ENCODE measurements at regions not wholly inside any gene's neighbourhood (a gene's known extent, or its start where the extent isn't known, plus 50 kb on each side); places are given as distances from the start of the nearest gene placed in this dataset.

- Histone ChIP-seq H3K36me3 (ENCODE audit: low read depth, low read length) (no peaks in the 10 kb centered on the region), H3K9ac (ENCODE audit: low read length) (no peak overlapping the region), H3K27ac (ENCODE audit: low read length) (no peak overlapping the region), H3K4me1 (ENCODE audit: insufficient read depth, low read length) (peaks cover 14% of the 10 kb centered on the region), H4K20me1 (ENCODE audit: low read length) (no peaks in the 10 kb centered on the region), H3K4me2 (ENCODE audit: low read length) (no peak overlapping the region), H3K4me3 (ENCODE audit: low read length) (no peak overlapping the region), H3K9me2 (replicated peaks; ENCODE audit: low read length) (no peaks in the 10 kb centered on the region), H3F3A (ENCODE audit: low read length, unreplicated experiment) (no peaks in the 10 kb centered on the region), H3K79me2 (ENCODE audit: low read length) (no peaks in the 10 kb centered on the region), H2AFZ (ENCODE audit: low read length) (no peak overlapping the region), H3K27me3 (ENCODE audit: low read length) (no peaks in the 10 kb centered on the region), H3K9me3 (ENCODE audit: low read length) (no peaks in the 10 kb centered on the region)
- intact Hi-C loops (cut with micrococcal nuclease) = no loop called here
- CTCF ChIA-PET = no interaction called here
- DNase-seq (no peak), ATAC-seq (no peak)
- POLR2A ChIA-PET (ENCODE audit: unreplicated experiment) = no interaction called here
- TF ChIP-seq CTCF (conservative IDR thresholded peaks at IDR 0.05; ENCODE audit: low read depth, low read length) = no peak
- no peak for TF ChIP-seq EZH2phosphoT487 (IDR thresholded peaks at IDR 0.05; ENCODE audit: borderline replicate concordance, low read length)
- TF ChIP-seq EZH2 (IDR thresholded peaks at IDR 0.05; ENCODE audit: low read length, unreplicated experiment) = no peak
- BruUV-seq (replicated peaks) = no TSS peak
These were observed 645.6 kb upstream of the TMEM132C start for GRCh38 chr12:127621366-127621765.

DNA sequence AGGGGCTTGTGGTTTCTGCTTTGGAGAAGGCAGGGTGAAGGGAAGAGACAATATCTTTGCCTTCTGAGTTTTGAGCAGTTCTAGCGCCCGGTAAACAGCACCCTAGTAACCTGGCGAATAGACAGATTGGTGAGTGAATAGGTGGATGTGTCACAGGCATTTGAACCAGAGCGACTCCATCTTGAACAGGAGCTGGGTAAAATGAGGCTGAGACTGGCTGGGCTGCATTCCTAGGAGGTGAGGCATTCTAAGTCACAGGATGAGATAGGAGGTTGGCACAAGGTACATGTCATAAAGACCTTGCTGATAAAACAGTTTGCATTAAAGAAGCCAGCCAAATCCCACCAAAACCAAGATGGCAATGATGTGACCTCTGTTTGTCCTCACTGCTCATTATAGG lies 643.6 kb upstream of the TMEM132C start:
- Histone ChIP-seq H3K27ac (ENCODE audit: low read length) (no peak overlapping the region), H3K4me1 (ENCODE audit: insufficient read depth, low read length) (peaks cover 15% of the 10 kb centered on the region), H4K20me1 (ENCODE audit: low read length) (no peaks in the 10 kb centered on the region), H3K27me3 (ENCODE audit: low read length) (0 out of 2 replicates have a peak, but pooled peaks cover 9% of the 10 kb centered on the region), H3K36me3 (ENCODE audit: low read depth, low read length) (no peaks in the 10 kb centered on the region), H3F3A (ENCODE audit: low read length, unreplicated experiment) (no peaks in the 10 kb centered on the region), H2AFZ (ENCODE audit: low read length) (no peak overlapping the region), H3K9me2 (replicated peaks; ENCODE audit: low read length) (no peaks in the 10 kb centered on the region), H3K9me3 (ENCODE audit: low read length) (no peaks in the 10 kb centered on the region), H3K4me3 (ENCODE audit: low read length) (no peak overlapping the region), H3K9ac (ENCODE audit: low read length) (no peak overlapping the region), H3K4me2 (ENCODE audit: low read length) (0 out of 2 replicates have a peak overlapping the region, but pooled peaks have one; percentile 11), H3K79me2 (ENCODE audit: low read length) (no peaks in the 10 kb centered on the region)
- CTCF ChIA-PET = no interaction called here
- POLR2A ChIA-PET (ENCODE audit: unreplicated experiment) = no interaction called here
- intact Hi-C loops (cut with micrococcal nuclease) = no loop called here
- no peak for ATAC-seq
- peak; percentile 66 for DNase-seq
- TF ChIP-seq CTCF (conservative IDR thresholded peaks at IDR 0.05; ENCODE audit: low read depth, low read length) (no peak), EZH2 (IDR thresholded peaks at IDR 0.05; ENCODE audit: low read length, unreplicated experiment) (no peak), EZH2phosphoT487 (IDR thresholded peaks at IDR 0.05; ENCODE audit: borderline replicate concordance, low read length) (no peak)
- BruUV-seq (replicated peaks) = no TSS peak

DNA sequence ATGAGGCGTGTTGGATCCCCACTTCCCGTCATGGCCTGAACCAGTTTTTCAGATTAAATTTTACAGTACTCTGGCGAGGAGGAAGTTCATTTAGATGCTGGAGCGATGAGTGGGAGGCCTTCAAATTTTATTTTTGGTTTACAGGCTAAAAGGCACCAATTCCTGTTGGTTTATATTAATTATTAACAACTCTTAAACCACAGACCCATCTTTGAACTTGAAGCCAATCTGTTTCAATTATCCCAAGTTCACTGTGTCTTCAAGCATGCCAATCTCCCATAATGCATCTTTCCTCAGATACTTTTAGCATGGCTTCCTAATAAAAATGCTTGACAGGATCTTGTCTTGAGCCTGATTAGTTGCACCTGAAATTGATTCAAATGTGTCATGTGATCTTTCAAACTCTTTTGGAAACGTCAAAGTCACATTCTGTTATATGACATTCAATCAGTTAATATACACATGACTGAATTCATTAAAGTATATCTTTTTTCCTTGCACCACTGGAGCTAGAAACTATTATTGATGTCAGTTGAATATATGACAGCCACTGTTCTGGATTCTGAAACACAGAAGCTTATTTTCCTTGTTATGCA lies 641.7 kb upstream of the TMEM132C start:
- Histone ChIP-seq H3K4me3 (ENCODE audit: low read length) (no peak overlapping the region), H3K79me2 (ENCODE audit: low read length) (no peaks in the 10 kb centered on the region), H3K27me3 (ENCODE audit: low read length) (0 out of 2 replicates have a peak, but pooled peaks cover 9% of the 10 kb centered on the region), H3K36me3 (ENCODE audit: low read depth, low read length) (no peaks in the 10 kb centered on the region), H3K9ac (ENCODE audit: low read length) (no peak overlapping the region), H3K9me2 (replicated peaks; ENCODE audit: low read length) (no peaks in the 10 kb centered on the region), H4K20me1 (ENCODE audit: low read length) (no peaks in the 10 kb centered on the region), H3K4me2 (ENCODE audit: low read length) (no peak overlapping the region), H3K4me1 (ENCODE audit: insufficient read depth, low read length) (peaks cover 24% of the 10 kb centered on the region), H3F3A (ENCODE audit: low read length, unreplicated experiment) (no peaks in the 10 kb centered on the region), H2AFZ (ENCODE audit: low read length) (no peak overlapping the region), H3K9me3 (ENCODE audit: low read length) (no peaks in the 10 kb centered on the region), H3K27ac (ENCODE audit: low read length) (no peak overlapping the region)
- CTCF ChIA-PET = no interaction called here
- intact Hi-C loops (cut with micrococcal nuclease) = no loop called here
- POLR2A ChIA-PET (ENCODE audit: unreplicated experiment) = no interaction called here
- ATAC-seq = no peak
- no TSS peak for BruUV-seq (replicated peaks)
- no peak for DNase-seq
- TF ChIP-seq CTCF (conservative IDR thresholded peaks at IDR 0.05; ENCODE audit: low read depth, low read length) (no peak), EZH2phosphoT487 (IDR thresholded peaks at IDR 0.05; ENCODE audit: borderline replicate concordance, low read length) (no peak), EZH2 (IDR thresholded peaks at IDR 0.05; ENCODE audit: low read length, unreplicated experiment) (no peak)

Measured in PC-3 (cell line).